GM12892 (cell line): ENCODE measurements at regions not wholly inside any gene's neighbourhood (a gene's known extent, or its start where the extent isn't known, plus 50 kb on each side); places are given as distances from the start of the nearest gene placed in this dataset.

ENCODE experiments used
- POLR2A ChIP-seq: IDR thresholded peaks from 2 replicates; pipeline ENCODE4 v1.6.1; 2011; ENCODE audit warnings: low read depth, low read length, control low read depth
- POLR2AphosphoS5 ChIP-seq: IDR thresholded peaks from 2 replicates; pipeline ENCODE4 v1.6.1; 2011; ENCODE audit warnings: low read depth, low read length, control low read depth
- TAF1 ChIP-seq: IDR thresholded peaks from 2 replicates; pipeline ENCODE4 v1.6.1; 2011; ENCODE audit warnings: low read depth, mild to moderate bottlenecking, control low read depth, low read length, borderline replicate concordance

GRCh38 chr2:111638274-111638877 is 245.6 kb downstream of the ANAPC1 start:
- TF ChIP-seq POLR2A (no peak), TAF1 (no peak), POLR2AphosphoS5 (no peak)
